ENCODE measurements at regions not wholly inside any gene's neighbourhood (a gene's known extent, or its start where the extent isn't known, plus 50 kb on each side); places are given as distances from the start of the nearest gene placed in this dataset.

DNA sequence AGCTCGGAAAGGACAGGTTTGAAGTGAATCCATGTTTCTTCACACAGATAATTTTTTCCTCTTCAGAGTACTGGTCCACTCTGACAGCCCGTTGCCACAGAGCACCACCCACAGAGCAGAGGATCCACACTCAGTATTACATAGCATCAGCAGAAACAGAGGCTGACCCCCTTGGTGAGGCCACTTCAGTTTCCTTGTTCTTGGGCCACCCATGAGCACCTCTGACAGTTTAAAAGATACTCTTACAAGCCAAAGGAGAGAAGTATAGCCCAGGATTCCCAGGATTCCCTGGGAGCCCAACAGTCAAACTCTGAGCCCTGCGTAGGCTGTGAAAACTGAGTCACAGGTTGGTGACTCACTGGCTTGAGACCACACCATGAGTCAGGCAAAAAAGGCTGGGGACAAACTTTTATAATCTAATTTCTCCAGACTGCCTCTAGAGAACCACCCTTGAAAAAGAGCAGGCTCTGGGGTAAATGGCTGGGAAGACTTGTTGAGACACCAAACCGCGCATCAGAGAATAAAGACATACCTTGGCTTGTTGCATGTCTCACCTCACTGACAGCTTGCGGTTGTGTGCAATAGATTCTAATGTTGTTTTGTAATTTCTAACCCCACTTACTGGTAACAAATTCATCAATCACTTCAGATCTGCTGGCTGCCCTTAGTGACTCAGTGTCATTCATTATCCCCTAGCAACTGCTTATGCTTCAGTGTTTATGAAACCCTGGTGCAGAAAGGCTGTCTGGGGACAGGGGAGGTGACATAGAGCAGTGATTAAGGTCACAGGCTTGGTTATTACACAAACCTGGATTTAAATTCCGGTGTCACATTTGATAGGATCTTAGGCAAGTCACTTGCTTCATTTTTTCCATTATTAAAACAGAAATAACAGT, 56.9 kb upstream of the PRSS23 start (continued):
- TF ChIP-seq, protein P1, sequence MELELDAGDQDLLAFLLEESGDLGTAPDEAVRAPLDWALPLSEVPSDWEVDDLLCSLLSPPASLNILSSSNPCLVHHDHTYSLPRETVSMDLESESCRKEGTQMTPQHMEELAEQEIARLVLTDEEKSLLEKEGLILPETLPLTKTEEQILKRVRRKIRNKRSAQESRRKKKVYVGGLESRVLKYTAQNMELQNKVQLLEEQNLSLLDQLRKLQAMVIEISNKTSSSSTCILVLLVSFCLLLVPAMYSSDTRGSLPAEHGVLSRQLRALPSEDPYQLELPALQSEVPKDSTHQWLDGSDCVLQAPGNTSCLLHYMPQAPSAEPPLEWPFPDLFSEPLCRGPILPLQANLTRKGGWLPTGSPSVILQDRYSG (tag; conservative IDR thresholded peaks at IDR 0.05; ENCODE audit: low read depth): no peak
- no peak for TF ChIP-seq ZNF717 (CRISPR knock-in tag; IDR thresholded peaks at IDR 0.05)
- peak in 1 of 2 experiments; percentile 64; a peak in 2 of 4 replicates for TF ChIP-seq HDAC1 (IDR thresholded peaks at IDR 0.05)
- TF ChIP-seq L3MBTL2 (IDR thresholded peaks at IDR 0.05): peak; percentile 42; the same call in 1 of the 2 replicates
- TF ChIP-seq DDX20 (tag; IDR thresholded peaks at IDR 0.05; ENCODE audit: low read depth): no peak
- TF ChIP-seq NFYB (IDR thresholded peaks at IDR 0.05; ENCODE audit: extremely low read depth, insufficient read length): no peak
- no peak for TF ChIP-seq KLF6 (CRISPR knock-in tag; IDR thresholded peaks at IDR 0.05; ENCODE audit: borderline replicate concordance)
- TF ChIP-seq STAT5B (CRISPR knock-in tag; IDR thresholded peaks at IDR 0.05): no peak
- TF ChIP-seq BRCA1 (IDR thresholded peaks at IDR 0.05): no peak
- TF ChIP-seq BRCA1 (CRISPR knock-in tag; IDR thresholded peaks at IDR 0.05): no peak
- no peak for TF ChIP-seq ZNF696 (CRISPR knock-in tag; conservative IDR thresholded peaks at IDR 0.05)
- TF ChIP-seq, protein P2, sequence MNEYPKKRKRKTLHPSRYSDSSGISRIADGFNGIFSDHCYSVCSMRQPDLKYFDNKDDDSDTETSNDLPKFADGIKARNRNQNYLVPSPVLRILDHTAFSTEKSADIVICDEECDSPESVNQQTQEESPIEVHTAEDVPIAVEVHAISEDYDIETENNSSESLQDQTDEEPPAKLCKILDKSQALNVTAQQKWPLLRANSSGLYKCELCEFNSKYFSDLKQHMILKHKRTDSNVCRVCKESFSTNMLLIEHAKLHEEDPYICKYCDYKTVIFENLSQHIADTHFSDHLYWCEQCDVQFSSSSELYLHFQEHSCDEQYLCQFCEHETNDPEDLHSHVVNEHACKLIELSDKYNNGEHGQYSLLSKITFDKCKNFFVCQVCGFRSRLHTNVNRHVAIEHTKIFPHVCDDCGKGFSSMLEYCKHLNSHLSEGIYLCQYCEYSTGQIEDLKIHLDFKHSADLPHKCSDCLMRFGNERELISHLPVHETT (CRISPR knock-in tag; conservative IDR thresholded peaks at IDR 0.05 in 1 of 2, IDR thresholded peaks at IDR 0.05 in 1 of 2): peak in 1 of 2 experiments; percentile 31; a peak in 1 of 4 replicates
- TF ChIP-seq, protein P3, sequence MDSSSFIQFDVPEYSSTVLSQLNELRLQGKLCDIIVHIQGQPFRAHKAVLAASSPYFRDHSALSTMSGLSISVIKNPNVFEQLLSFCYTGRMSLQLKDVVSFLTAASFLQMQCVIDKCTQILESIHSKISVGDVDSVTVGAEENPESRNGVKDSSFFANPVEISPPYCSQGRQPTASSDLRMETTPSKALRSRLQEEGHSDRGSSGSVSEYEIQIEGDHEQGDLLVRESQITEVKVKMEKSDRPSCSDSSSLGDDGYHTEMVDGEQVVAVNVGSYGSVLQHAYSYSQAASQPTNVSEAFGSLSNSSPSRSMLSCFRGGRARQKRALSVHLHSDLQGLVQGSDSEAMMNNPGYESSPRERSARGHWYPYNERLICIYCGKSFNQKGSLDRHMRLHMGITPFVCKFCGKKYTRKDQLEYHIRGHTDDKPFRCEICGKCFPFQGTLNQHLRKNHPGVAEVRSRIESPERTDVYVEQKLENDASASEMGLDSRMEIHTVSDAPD (CRISPR knock-in tag; IDR thresholded peaks at IDR 0.05): no peak
- no peak for TF ChIP-seq CBX8 (IDR thresholded peaks at IDR 0.05; ENCODE audit: borderline replicate concordance, extremely low read depth, low read depth, low read length, poor library complexity, severe bottlenecking)
- peak; percentile 84 for TF ChIP-seq MAFG (tag; conservative IDR thresholded peaks at IDR 0.05)
- TF ChIP-seq, protein P4, sequence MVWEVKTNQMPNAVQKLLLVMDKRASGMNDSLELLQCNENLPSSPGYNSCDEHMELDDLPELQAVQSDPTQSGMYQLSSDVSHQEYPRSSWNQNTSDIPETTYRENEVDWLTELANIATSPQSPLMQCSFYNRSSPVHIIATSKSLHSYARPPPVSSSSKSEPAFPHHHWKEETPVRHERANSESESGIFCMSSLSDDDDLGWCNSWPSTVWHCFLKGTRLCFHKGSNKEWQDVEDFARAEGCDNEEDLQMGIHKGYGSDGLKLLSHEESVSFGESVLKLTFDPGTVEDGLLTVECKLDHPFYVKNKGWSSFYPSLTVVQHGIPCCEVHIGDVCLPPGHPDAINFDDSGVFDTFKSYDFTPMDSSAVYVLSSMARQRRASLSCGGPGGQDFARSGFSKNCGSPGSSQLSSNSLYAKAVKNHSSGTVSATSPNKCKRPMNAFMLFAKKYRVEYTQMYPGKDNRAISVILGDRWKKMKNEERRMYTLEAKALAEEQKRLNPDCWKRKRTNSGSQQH (CRISPR knock-in tag; IDR thresholded peaks at IDR 0.05): no peak
- TF ChIP-seq ZNF408 (CRISPR knock-in tag; IDR thresholded peaks at IDR 0.05; ENCODE audit: low read depth): no peak
- no peak for TF ChIP-seq ATF1 (CRISPR knock-in tag; IDR thresholded peaks at IDR 0.05)
- TF ChIP-seq ATF1 (tag; IDR thresholded peaks at IDR 0.05): peak; percentile 59
- no peak for TF ChIP-seq FOXK1 (CRISPR knock-in tag; IDR thresholded peaks at IDR 0.05; ENCODE audit: borderline replicate concordance)
- TF ChIP-seq, protein P5, sequence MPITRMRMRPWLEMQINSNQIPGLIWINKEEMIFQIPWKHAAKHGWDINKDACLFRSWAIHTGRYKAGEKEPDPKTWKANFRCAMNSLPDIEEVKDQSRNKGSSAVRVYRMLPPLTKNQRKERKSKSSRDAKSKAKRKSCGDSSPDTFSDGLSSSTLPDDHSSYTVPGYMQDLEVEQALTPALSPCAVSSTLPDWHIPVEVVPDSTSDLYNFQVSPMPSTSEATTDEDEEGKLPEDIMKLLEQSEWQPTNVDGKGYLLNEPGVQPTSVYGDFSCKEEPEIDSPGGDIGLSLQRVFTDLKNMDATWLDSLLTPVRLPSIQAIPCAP (CRISPR knock-in tag; IDR thresholded peaks at IDR 0.05; ENCODE audit: borderline replicate concordance): no peak

All from K562 (cell line).